SKM-1 treated with dmso at 0.1 percent for 144 hours (cell line): ENCODE measurements at regions not wholly inside any gene's neighbourhood (a gene's known extent, or its start where the extent isn't known, plus 50 kb on each side); places are given as distances from the start of the nearest gene placed in this dataset.
A peak's percentile ranks its signal among the peaks of the same experiment; 100 is the strongest.
"Not testable (repeated sequence)": the region's sequence is repeated elsewhere in the genome, so short reads cannot be mapped to it uniquely, and the experiment has no call there.

ENCODE experiments used
- DNase-seq: peaks from one replicate; lab custom pipeline; 2025; ENCODE audit not compliant: unreplicated experiment; lab: John Stamatoyannopoulos, UW

GRCh38 chr15:58355382-58355971, 76.3 kb upstream of the LIPC start:
- DNase-seq: no peak

GRCh38 chr15:58355973-58356372, 75.8 kb upstream of the LIPC start:
- DNase-seq: no peak

GRCh38 chr15:58357529-58358476, 74.0 kb upstream of the LIPC start:
- no peak for DNase-seq

GRCh38 chr15:58360421-58361090, 71.2 kb upstream of the LIPC start:
- no peak for DNase-seq

GRCh38 chr15:58361273-58361759, 70.5 kb upstream of the LIPC start:
- peak; percentile 68 for DNase-seq

GRCh38 chr15:58362262-58362922, 69.4 kb upstream of the LIPC start:
- no peak for DNase-seq

- DNase-seq: not testable (repeated sequence)
Measured at GRCh38 chr15:58363118-58363517, 68.7 kb upstream of the LIPC start.

GRCh38 chr15:58363673-58364072, 68.1 kb upstream of the LIPC start:
- DNase-seq: not testable (repeated sequence)

GRCh38 chr15:58365098-58365497, 66.7 kb upstream of the LIPC start:
- not testable (repeated sequence) for DNase-seq

- no peak for DNase-seq
Measured at GRCh38 chr15:58369261-58369701, 62.5 kb upstream of the LIPC start.

- DNase-seq: no peak
Measured at GRCh38 chr15:58369956-58370355, 61.8 kb upstream of the LIPC start.

- DNase-seq: no peak
Measured at GRCh38 chr15:58374147-58374546, 57.6 kb upstream of the LIPC start.

GRCh38 chr15:58377193-58377592, 54.6 kb upstream of the LIPC start:
- no peak for DNase-seq

- DNase-seq: no peak
Measured at GRCh38 chr15:58378241-58379085, 53.3 kb upstream of the LIPC start.

- not testable (repeated sequence) for DNase-seq
Measured at GRCh38 chr15:58379454-58379853, 52.3 kb upstream of the LIPC start.

GRCh38 chr15:58380280-58380945, 51.4 kb upstream of the LIPC start:
- no peak for DNase-seq

- DNase-seq: no peak
Measured at GRCh38 chr15:58381697-58382096, 50.1 kb upstream of the LIPC start.
